Epithelial cell of proximal tubule (primary cell): ENCODE measurements at regions not wholly inside any gene's neighbourhood (a gene's known extent, or its start where the extent isn't known, plus 50 kb on each side); places are given as distances from the start of the nearest gene placed in this dataset.

Experiments
- DNase-seq: peaks from one replicate; pipeline ENCODE4 v3.0.0-alpha.2; 2011; ENCODE audit warnings: low read depth
- H3K4me3 ChIP-seq: 2 replicates; pipeline ENCODE4 v1.5.1; 2011; ENCODE audit warnings: low read depth, mild to moderate bottlenecking, low read length
- CTCF ChIP-seq: conservative IDR thresholded peaks from 2 replicates; pipeline ENCODE4 v1.5.1; 2012; ENCODE audit warnings: low read depth, mild to moderate bottlenecking, low read length

GRCh38 chr10:119996944-119997343, 104.4 kb downstream of the SEC23IP start:
- no peak overlapping the region for H3K4me3 ChIP-seq
- DNase-seq = no peak
- TF ChIP-seq CTCF = no peak

DNA sequence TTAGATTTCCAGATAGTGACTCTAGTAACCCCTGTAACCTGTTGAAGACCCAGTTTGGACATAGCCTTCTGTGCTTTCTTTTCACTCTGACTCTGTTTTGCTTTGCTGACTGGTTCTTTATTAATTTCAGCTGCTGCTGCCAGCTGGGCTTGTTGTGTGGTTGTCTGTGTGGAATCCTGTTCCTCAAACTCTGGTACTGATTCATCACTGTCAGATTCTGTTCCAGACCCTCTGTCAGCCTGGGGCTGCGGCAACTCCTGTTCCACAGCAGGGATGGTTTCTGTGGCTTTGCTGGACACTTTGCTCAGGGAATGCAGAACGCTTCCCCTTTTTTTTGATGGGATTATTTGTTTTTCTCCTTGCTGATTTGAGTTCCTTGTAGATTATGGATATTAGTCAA, 104.9 kb downstream of the SEC23IP start:
- no peak for TF ChIP-seq CTCF
- DNase-seq = no peak
- H3K4me3 ChIP-seq = no peak overlapping the region

DNA sequence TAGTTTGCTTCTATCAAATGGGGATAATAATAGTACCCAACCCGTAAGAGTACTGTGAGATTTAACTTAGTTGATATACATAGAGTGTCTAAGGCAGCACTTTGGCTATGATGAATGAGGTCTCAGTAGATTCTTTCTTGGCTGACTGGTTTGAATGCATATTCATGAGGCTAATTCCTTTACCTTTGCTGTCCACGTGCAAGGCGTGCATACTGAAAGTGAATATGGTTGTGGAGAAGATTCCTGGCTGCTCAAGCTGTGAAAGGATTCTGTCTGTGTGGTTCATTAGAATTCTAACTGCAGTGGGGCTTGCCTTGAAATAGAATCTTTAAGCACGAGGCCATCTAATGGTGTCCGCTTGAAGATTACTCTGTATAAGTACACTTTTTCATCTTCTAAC, 110.3 kb downstream of the SEC23IP start:
- no peak for DNase-seq
- no peak for TF ChIP-seq CTCF
- H3K4me3 ChIP-seq = no peak overlapping the region

GRCh38 chr10:120005207-120006201, 113.0 kb downstream of the SEC23IP start:
- no peak overlapping the region for H3K4me3 ChIP-seq
- no peak for TF ChIP-seq CTCF

GRCh38 chr10:120007261-120007660, 114.7 kb downstream of the SEC23IP start:
- H3K4me3 ChIP-seq = no peak overlapping the region
- DNase-seq = no peak
- TF ChIP-seq CTCF = no peak

More at GRCh38 chr10:120005207-120006201, 113.0 kb downstream of the SEC23IP start:
- DNase-seq = no peak

DNA sequence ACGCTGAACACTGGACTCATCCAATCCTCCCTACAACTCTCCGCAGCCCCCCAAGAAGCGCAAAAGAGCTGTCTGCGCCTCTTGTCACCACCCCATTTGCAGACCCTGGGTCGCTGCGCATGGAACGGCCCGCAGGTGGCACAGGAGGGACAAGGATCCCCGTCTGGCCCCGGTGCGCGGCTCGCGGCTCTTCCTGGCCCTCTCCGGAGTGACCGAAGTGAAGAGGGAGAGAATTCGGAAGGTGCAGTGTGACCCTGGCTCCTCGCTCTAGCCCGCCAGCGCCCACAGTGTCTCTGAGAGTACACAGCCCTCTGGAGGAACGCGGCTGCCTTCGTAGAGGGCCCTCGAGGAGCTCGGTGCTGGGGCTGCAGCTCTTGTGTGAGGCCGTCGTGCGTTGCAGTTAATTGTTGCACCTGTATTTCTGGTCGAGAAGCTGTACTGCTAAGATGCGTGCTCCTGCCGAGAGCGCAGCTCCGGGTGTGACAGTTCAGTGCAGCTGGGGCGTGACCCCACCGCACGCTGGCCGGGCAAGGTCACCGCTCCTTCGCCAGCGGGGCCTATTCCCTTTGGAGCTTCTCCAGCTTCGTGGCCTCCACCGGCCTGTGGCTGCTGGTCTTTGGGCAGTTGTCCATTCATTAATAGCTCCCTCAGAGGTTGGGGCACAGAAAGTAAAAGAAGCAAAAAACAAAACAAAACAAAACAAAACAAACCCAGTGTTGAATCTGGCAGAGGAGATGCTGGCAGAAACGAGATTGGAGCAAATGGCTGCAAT, 119.0 kb downstream of the SEC23IP start:
- H3K4me3 ChIP-seq = no peak overlapping the region
- DNase-seq = no peak
- TF ChIP-seq CTCF = peak; percentile 5
